Lower leg skin (tissue), 3 donors: ENCODE measurements at regions not wholly inside any gene's neighbourhood (a gene's known extent, or its start where the extent isn't known, plus 50 kb on each side); places are given as distances from the start of the nearest gene placed in this dataset.

ENCODE experiments used
- POLR2A ChIP-seq, 2 donors: fragments of 450-650 bp; IDR thresholded peaks; one replicate each; pipeline ENCODE4 v1.6.1; 2016 to 2017; ENCODE audit warnings: antibody characterized with exemption in 2 of 2, mild to moderate bottlenecking in 1 of 2, moderate library complexity in 1 of 2
- TF ChIP-seq, protein P1 (sequence below), 3 donors: fragments of 450-650 bp; IDR thresholded peaks; one replicate each; pipeline ENCODE4 v1.5.1; 2016; ENCODE audit warnings: antibody characterized with exemption in 3 of 3, mild to moderate bottlenecking in 3 of 3, moderate library complexity in 2 of 3

DNA sequence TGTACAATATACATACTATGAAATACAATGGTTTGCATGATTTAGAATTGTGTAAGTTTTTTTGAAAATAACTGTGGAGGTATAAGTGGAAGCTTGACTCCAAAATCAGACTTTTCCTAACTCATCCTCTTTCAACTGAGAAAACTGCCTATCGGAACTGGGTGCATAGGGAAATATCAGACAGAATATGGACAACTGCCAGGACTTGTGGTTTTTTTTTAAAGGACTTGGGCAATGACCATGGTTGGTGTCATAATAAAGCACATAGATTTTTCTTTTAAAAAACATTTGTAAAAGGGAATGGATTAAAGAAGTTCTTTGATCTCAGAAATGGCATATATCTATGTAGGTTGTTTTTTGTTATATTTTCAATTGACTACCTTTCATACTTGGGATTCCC lies 53.3 kb upstream of the LRRK2 start:
- TF ChIP-seq, protein P1, sequence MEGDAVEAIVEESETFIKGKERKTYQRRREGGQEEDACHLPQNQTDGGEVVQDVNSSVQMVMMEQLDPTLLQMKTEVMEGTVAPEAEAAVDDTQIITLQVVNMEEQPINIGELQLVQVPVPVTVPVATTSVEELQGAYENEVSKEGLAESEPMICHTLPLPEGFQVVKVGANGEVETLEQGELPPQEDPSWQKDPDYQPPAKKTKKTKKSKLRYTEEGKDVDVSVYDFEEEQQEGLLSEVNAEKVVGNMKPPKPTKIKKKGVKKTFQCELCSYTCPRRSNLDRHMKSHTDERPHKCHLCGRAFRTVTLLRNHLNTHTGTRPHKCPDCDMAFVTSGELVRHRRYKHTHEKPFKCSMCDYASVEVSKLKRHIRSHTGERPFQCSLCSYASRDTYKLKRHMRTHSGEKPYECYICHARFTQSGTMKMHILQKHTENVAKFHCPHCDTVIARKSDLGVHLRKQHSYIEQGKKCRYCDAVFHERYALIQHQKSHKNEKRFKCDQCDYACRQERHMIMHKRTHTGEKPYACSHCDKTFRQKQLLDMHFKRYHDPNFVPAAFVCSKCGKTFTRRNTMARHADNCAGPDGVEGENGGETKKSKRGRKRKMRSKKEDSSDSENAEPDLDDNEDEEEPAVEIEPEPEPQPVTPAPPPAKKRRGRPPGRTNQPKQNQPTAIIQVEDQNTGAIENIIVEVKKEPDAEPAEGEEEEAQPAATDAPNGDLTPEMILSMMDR (IDR thresholded peaks at IDR 0.05): no peak
- TF ChIP-seq POLR2A (IDR thresholded peaks at IDR 0.05): no peak
